Activated CD4-positive, alpha-beta T cell treated with anti-CD3 and anti-CD28 coated beads, Interleukin-2, amount 50 U/mL, for 24 hours (primary cell): ENCODE measurements at regions not wholly inside any gene's neighbourhood (a gene's known extent, or its start where the extent isn't known, plus 50 kb on each side); places are given as distances from the start of the nearest gene placed in this dataset.
"Not testable (repeated sequence)": the region's sequence is repeated elsewhere in the genome, so short reads cannot be mapped to it uniquely, and the experiment has no call there.

Experiments used
- DNase-seq, 2 donors: peaks; one replicate each; pipeline ENCODE4 v3.0.0-alpha.2; 2020; ENCODE audit warnings: low read depth in 1 of 2, low spot score in 1 of 2

- DNase-seq = no peak
These were observed 234.3 kb upstream of the ACVR2A start for GRCh38 chr2:147610496-147611040.

GRCh38 chr2:147609301-147609700 lies 235.5 kb upstream of the ACVR2A start:
- no peak for DNase-seq

- DNase-seq = no peak
These were observed 237.4 kb upstream of the ACVR2A start for GRCh38 chr2:147607379-147607778.

- DNase-seq = no peak
These were observed 241.0 kb upstream of the ACVR2A start for GRCh38 chr2:147603876-147604275.

- DNase-seq = no peak
These were observed 241.4 kb upstream of the ACVR2A start for GRCh38 chr2:147603447-147603846.

- DNase-seq = no peak
These were observed 244.2 kb upstream of the ACVR2A start for GRCh38 chr2:147600646-147601045.

GRCh38 chr2:147600223-147600622 lies 244.6 kb upstream of the ACVR2A start:
- no peak for DNase-seq

- DNase-seq = no peak
These were observed 249.6 kb upstream of the ACVR2A start for GRCh38 chr2:147595200-147595599.

GRCh38 chr2:147594038-147594437 lies 250.8 kb upstream of the ACVR2A start:
- DNase-seq = no peak

GRCh38 chr2:147592784-147593183 lies 252.0 kb upstream of the ACVR2A start:
- not testable (repeated sequence) for DNase-seq

- DNase-seq = no peak
These were observed 255.7 kb upstream of the ACVR2A start for GRCh38 chr2:147589127-147589526.

GRCh38 chr2:147588191-147588590 lies 256.6 kb upstream of the ACVR2A start:
- DNase-seq = no peak

- no peak for DNase-seq
These were observed 266.3 kb upstream of the ACVR2A start for GRCh38 chr2:147578529-147578928.

GRCh38 chr2:147577998-147578380 lies 266.8 kb upstream of the ACVR2A start:
- no peak for DNase-seq

GRCh38 chr2:147577323-147577997 lies 267.4 kb upstream of the ACVR2A start:
- DNase-seq = no peak

- DNase-seq = no peak
These were observed 269.7 kb upstream of the ACVR2A start for GRCh38 chr2:147575106-147575505.

GRCh38 chr2:147572622-147573021 lies 272.2 kb upstream of the ACVR2A start:
- DNase-seq = no peak

- DNase-seq = no peak
These were observed 275.4 kb upstream of the ACVR2A start for GRCh38 chr2:147569426-147569825.

- no peak for DNase-seq
These were observed 276.7 kb upstream of the ACVR2A start for GRCh38 chr2:147568109-147568508.

GRCh38 chr2:147567136-147567535 lies 277.7 kb upstream of the ACVR2A start:
- DNase-seq = no peak

GRCh38 chr2:147560810-147561535 lies 283.9 kb upstream of the ACVR2A start:
- DNase-seq = no peak

- no peak for DNase-seq
These were observed 285.6 kb upstream of the ACVR2A start for GRCh38 chr2:147559070-147559725.
